ENCODE measurements at regions not wholly inside any gene's neighbourhood (a gene's known extent, or its start where the extent isn't known, plus 50 kb on each side); places are given as distances from the start of the nearest gene placed in this dataset.

GRCh38 chrX:99394456-99394855, 1015.6 kb downstream of the PCDH19 start:
- DNase-seq (ENCODE audit: low read depth): no peak
- Histone ChIP-seq H3K36me3 (ENCODE audit: control insufficient read depth, insufficient read depth, low read length) (no peaks in the 10 kb centered on the region), H3K4me3 (ENCODE audit: low read depth, low read length) (no peak overlapping the region), H3K27me3 (ENCODE audit: control insufficient read depth, insufficient read depth, low read length) (no peaks in the 10 kb centered on the region)
- ChIA-PET CTCF (no interaction called here), POLR2A (no interaction called here)
- TF ChIP-seq CTCF (IDR thresholded peaks at IDR 0.05; ENCODE audit: insufficient read depth, low read depth, low read length): no peak

DNA sequence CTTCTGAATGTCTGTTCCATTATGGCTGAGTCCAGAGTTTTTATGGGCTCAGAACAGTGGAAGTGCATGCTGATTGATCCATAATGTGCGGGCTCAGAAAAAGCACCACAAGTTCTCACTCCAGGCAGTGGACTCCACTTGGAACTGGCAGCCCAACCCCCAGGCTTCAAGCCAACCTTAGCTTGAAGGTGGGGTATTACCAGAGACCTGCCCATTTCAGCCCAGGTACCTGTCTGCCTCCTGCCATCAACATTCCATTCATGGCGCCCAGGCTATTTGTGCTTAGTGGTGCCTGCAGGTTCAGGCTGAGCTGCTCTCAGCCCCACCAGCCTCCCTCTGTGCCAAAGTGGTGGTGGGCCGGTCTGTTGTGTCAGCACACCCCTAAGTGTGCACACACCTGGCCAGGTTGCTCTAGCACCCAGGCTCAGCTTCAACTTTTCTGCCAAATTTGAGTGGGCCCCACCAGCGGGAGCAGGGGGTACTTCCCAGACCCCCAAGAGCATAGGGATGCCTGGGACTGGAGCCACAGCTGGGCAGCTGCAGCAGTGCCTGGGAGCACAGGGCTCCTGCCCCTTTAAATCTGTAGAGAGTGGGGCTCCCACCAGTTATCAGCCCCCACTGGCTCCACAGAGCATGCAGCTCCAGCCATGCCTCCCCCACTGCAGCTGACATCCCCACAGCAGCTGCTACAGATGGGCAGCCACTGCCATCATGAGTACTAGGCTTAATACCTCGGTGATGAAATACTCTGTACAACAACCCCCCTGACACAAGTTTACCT, 1025.3 kb downstream of the PCDH19 start:
- DNase-seq (ENCODE audit: low read depth): no peak
- H3K4me3 ChIP-seq (ENCODE audit: low read depth, low read length): no peak overlapping the region
- ChIA-PET POLR2A (no interaction called here), CTCF (interaction anchor here (0.5 kb wide), 1 partner anchor 61 kb away, joined by 3 read pairs; no protein-coding TSS in a partner anchor)
- H3K36me3 ChIP-seq (ENCODE audit: control insufficient read depth, insufficient read depth, low read length): no peaks in the 10 kb centered on the region
- H3K27me3 ChIP-seq (ENCODE audit: control insufficient read depth, insufficient read depth, low read length): no peaks in the 10 kb centered on the region
- no peak for TF ChIP-seq CTCF (IDR thresholded peaks at IDR 0.05; ENCODE audit: insufficient read depth, low read depth, low read length)

DNA sequence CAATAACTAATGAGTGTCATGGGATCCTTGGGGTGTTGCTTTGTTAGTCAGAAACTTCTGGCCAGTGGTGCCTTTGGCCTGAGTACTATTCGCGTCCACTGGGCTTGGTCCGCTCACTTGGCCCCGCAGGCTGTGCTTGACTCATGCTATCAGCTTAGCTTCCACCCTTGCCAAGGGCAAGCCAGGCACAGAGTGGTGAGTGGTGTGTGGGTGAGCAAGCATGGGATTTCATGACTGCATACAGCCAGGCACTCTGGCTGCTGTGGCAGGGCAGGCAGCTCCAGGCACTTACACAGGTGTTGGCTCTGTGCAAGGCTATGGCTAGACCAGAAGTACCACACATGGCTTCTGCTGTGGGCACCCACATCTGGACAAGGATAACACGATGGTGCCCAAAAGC, 1026.3 kb downstream of the PCDH19 start:
- POLR2A ChIA-PET: no interaction called here
- H3K27me3 ChIP-seq (ENCODE audit: control insufficient read depth, insufficient read depth, low read length): no peaks in the 10 kb centered on the region
- CTCF ChIA-PET: no interaction called here
- H3K36me3 ChIP-seq (ENCODE audit: control insufficient read depth, insufficient read depth, low read length): no peaks in the 10 kb centered on the region
- DNase-seq (ENCODE audit: low read depth): no peak
- TF ChIP-seq CTCF (IDR thresholded peaks at IDR 0.05; ENCODE audit: insufficient read depth, low read depth, low read length): no peak
- H3K4me3 ChIP-seq (ENCODE audit: low read depth, low read length): no peak overlapping the region

GRCh38 chrX:99371976-99372595, 1038.0 kb downstream of the PCDH19 start:
- ChIA-PET CTCF (no interaction called here), POLR2A (no interaction called here)
- no peaks in the 10 kb centered on the region for H3K36me3 ChIP-seq (ENCODE audit: control insufficient read depth, insufficient read depth, low read length)
- no peak for DNase-seq (ENCODE audit: low read depth)
- no peaks in the 10 kb centered on the region for H3K27me3 ChIP-seq (ENCODE audit: control insufficient read depth, insufficient read depth, low read length)
- H3K4me3 ChIP-seq (ENCODE audit: low read depth, low read length): no peak overlapping the region
- no peak for TF ChIP-seq CTCF (IDR thresholded peaks at IDR 0.05; ENCODE audit: insufficient read depth, low read depth, low read length)

- ChIA-PET CTCF (no interaction called here), POLR2A (no interaction called here)
- H3K4me3 ChIP-seq (ENCODE audit: low read depth, low read length): no peak overlapping the region
- TF ChIP-seq CTCF (IDR thresholded peaks at IDR 0.05; ENCODE audit: insufficient read depth, low read depth, low read length): no peak
- no peaks in the 10 kb centered on the region for H3K36me3 ChIP-seq (ENCODE audit: control insufficient read depth, insufficient read depth, low read length)
- DNase-seq (ENCODE audit: low read depth): no peak
- H3K27me3 ChIP-seq (ENCODE audit: control insufficient read depth, insufficient read depth, low read length): no peaks in the 10 kb centered on the region
These were observed 1056.7 kb downstream of the PCDH19 start for GRCh38 chrX:99353412-99353811.

Measured in BJ (cell line).